ENCODE measurements at regions not wholly inside any gene's neighbourhood (a gene's known extent, or its start where the extent isn't known, plus 50 kb on each side); places are given as distances from the start of the nearest gene placed in this dataset.

GRCh38 chr1:11417162-11417561 lies 61.8 kb upstream of the DISP3 start:
- Mint-ChIP-seq H3K36me3 (ENCODE audit: insufficient read depth) (no peaks in the 10 kb centered on the region), H3K4me3 (no peak overlapping the region), H3K9me3 (no peaks in the 10 kb centered on the region), H3K27me3 (ENCODE audit: low read depth) (peaks cover 18% of the 10 kb centered on the region), H3K4me1 (ENCODE audit: low read depth) (no peaks in the 10 kb centered on the region)
- no peak for ATAC-seq
- DNase-seq, result no peak

GRCh38 chr1:11418056-11418455 lies 60.9 kb upstream of the DISP3 start:
- Mint-ChIP-seq H3K36me3 (ENCODE audit: insufficient read depth) (no peaks in the 10 kb centered on the region), H3K4me3 (no peak overlapping the region), H3K9me3 (no peaks in the 10 kb centered on the region), H3K27me3 (ENCODE audit: low read depth) (peaks cover 18% of the 10 kb centered on the region), H3K4me1 (ENCODE audit: low read depth) (no peaks in the 10 kb centered on the region)
- no peak for DNase-seq
- no peak for ATAC-seq

GRCh38 chr1:11421443-11421842 lies 57.5 kb upstream of the DISP3 start:
- peaks cover 14% of the 10 kb centered on the region for H3K27me3 Mint-ChIP-seq (ENCODE audit: low read depth)
- no peaks in the 10 kb centered on the region for H3K4me1 Mint-ChIP-seq (ENCODE audit: low read depth)
- no peak overlapping the region for H3K4me3 Mint-ChIP-seq
- DNase-seq, result no peak
- no peaks in the 10 kb centered on the region for H3K9me3 Mint-ChIP-seq
- ATAC-seq, result no peak
- H3K36me3 Mint-ChIP-seq (ENCODE audit: insufficient read depth), result no peaks in the 10 kb centered on the region

GRCh38 chr1:11422686-11423085 lies 56.3 kb upstream of the DISP3 start:
- ATAC-seq, result no peak
- DNase-seq, result no peak
- no peak overlapping the region for H3K4me3 Mint-ChIP-seq
- peaks cover 2% of the 10 kb centered on the region for H3K4me1 Mint-ChIP-seq (ENCODE audit: low read depth)
- H3K27me3 Mint-ChIP-seq (ENCODE audit: low read depth), result peaks cover 14% of the 10 kb centered on the region
- H3K9me3 Mint-ChIP-seq, result no peaks in the 10 kb centered on the region
- H3K36me3 Mint-ChIP-seq (ENCODE audit: insufficient read depth), result no peaks in the 10 kb centered on the region

- H3K27me3 Mint-ChIP-seq (ENCODE audit: low read depth), result no peaks in the 10 kb centered on the region
- ATAC-seq (no peak), DNase-seq (no peak)
- H3K9me3 Mint-ChIP-seq, result no peaks in the 10 kb centered on the region
- no peaks in the 10 kb centered on the region for H3K36me3 Mint-ChIP-seq (ENCODE audit: insufficient read depth)
- no peak overlapping the region for H3K4me3 Mint-ChIP-seq
- peaks cover 2% of the 10 kb centered on the region for H3K4me1 Mint-ChIP-seq (ENCODE audit: low read depth)
Measured at GRCh38 chr1:11426617-11427016, 52.3 kb upstream of the DISP3 start.

- H3K36me3 Mint-ChIP-seq (ENCODE audit: insufficient read depth), result no peaks in the 10 kb centered on the region
- H3K4me1 Mint-ChIP-seq (ENCODE audit: low read depth), result peaks cover 2% of the 10 kb centered on the region
- H3K27me3 Mint-ChIP-seq (ENCODE audit: low read depth), result no peaks in the 10 kb centered on the region
- H3K4me3 Mint-ChIP-seq, result no peak overlapping the region
- no peak for ATAC-seq
- H3K9me3 Mint-ChIP-seq, result no peaks in the 10 kb centered on the region
- no peak for DNase-seq
Measured at GRCh38 chr1:11428789-11429188, 50.2 kb upstream of the DISP3 start.
